HEK293T (cell line): ENCODE measurements at regions not wholly inside any gene's neighbourhood (a gene's known extent, or its start where the extent isn't known, plus 50 kb on each side); places are given as distances from the start of the nearest gene placed in this dataset.

Experiments used
- CTCF ChIA-PET: fragments of 350-600 bp; formaldehyde crosslinking; extraction: SDS; loops from one replicate; lab custom pipeline; 2021; ENCODE audit warnings: antibody characterized with exemption, inconsistent platforms; lab: Yijun Ruan, JAX
- POLR2A ChIA-PET: fragments of 350-600 bp; formaldehyde crosslinking; extraction: SDS; loops from one replicate; lab custom pipeline; 2020; ENCODE audit warnings: antibody characterized with exemption, inconsistent platforms; lab: Yijun Ruan, JAX
- DNase-seq: peaks from one replicate; pipeline ENCODE4 v3.0.0; 2012; ENCODE audit warnings: mixed read lengths; ENCODE audit errors: extremely low spot score
- ARNT ChIP-seq: fragments of 450-650 bp; IDR thresholded peaks from 2 replicates; pipeline ENCODE4 v1.6.1; 2017; ENCODE audit warnings: mild to moderate bottlenecking
- BHLHE40 ChIP-seq: fragments of 450-650 bp; IDR thresholded peaks from 2 replicates; pipeline ENCODE4 v1.6.1; 2016; ENCODE audit warnings: mild to moderate bottlenecking, moderate library complexity, borderline replicate concordance
- CTBP1 ChIP-seq: fragments of 450-650 bp; IDR thresholded peaks from 2 replicates; pipeline ENCODE4 v1.6.1; 2016; ENCODE audit warnings: borderline replicate concordance
- ELF4 ChIP-seq: fragments of 450-650 bp; IDR thresholded peaks from 2 replicates; pipeline ENCODE4 v1.6.1; 2017; ENCODE audit warnings: antibody characterized with exemption
- FOXA1 ChIP-seq: fragments of 450-650 bp; IDR thresholded peaks from 2 replicates; pipeline ENCODE4 v1.6.1; 2016; ENCODE audit warnings: mild to moderate bottlenecking
- FOXK2 ChIP-seq: fragments of 450-650 bp; IDR thresholded peaks from 2 replicates; pipeline ENCODE4 v1.6.1; 2016; ENCODE audit warnings: mild to moderate bottlenecking
- FOXM1 ChIP-seq: fragments of 450-650 bp; IDR thresholded peaks from 2 replicates; pipeline ENCODE4 v1.6.1; 2017; ENCODE audit warnings: mild to moderate bottlenecking, borderline replicate concordance
- HDGF ChIP-seq: fragments of 450-650 bp; IDR thresholded peaks from 2 replicates; pipeline ENCODE4 v1.6.1; 2017; ENCODE audit warnings: antibody characterized with exemption, borderline replicate concordance
- L3MBTL2 ChIP-seq: fragments of 450-650 bp; conservative IDR thresholded peaks from 2 replicates; pipeline ENCODE4 v1.6.1; 2016; ENCODE audit warnings: mild to moderate bottlenecking
- LEF1 ChIP-seq: fragments of 450-650 bp; IDR thresholded peaks from 2 replicates; pipeline ENCODE4 v1.6.1; 2017; ENCODE audit warnings: mild to moderate bottlenecking, borderline replicate concordance
- NFRKB ChIP-seq: fragments of 450-650 bp; IDR thresholded peaks from 2 replicates; pipeline ENCODE4 v1.6.1; 2016; ENCODE audit warnings: mild to moderate bottlenecking, moderate library complexity
- PKNOX1 ChIP-seq: fragments of 450-650 bp; IDR thresholded peaks from 2 replicates; pipeline ENCODE4 v1.6.1; 2016
- SP1 ChIP-seq: fragments of 450-650 bp; IDR thresholded peaks from 2 replicates; pipeline ENCODE4 v1.6.1; 2017
- SUZ12 ChIP-seq: fragments of 450-650 bp; IDR thresholded peaks from 2 replicates; pipeline ENCODE4 v1.6.1; 2016; ENCODE audit warnings: mild to moderate bottlenecking
- TARDBP ChIP-seq: fragments of 450-650 bp; IDR thresholded peaks from 2 replicates; pipeline ENCODE4 v1.6.1; 2016
- ZNF384 ChIP-seq: fragments of 450-650 bp; IDR thresholded peaks from 2 replicates; pipeline ENCODE4 v1.6.1; 2016

DNA sequence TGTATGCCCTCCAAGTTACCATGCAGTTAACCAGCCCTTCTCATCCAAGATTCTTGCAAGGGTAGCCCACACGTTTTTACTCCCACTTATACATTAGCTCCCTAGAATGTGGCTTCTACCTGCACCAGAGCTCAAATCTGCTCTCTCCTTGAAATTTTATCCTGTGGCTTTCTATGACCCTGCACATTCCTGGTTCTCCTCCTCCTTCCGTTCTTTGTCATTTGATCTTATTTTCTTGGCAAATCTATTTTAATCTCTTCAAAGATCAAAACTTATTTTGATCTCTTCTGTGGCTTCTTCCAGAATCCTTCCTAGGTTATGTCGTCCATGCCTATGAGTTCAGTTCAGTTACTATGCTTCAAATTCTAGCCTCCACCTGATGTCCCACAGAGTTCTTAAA is 115.6 kb upstream of the GUCA2B start:
- ChIA-PET CTCF (no interaction called here), POLR2A (no interaction called here)
- DNase-seq = no peak
- TF ChIP-seq SP1 (no peak), TARDBP (no peak), FOXM1 (no peak), ZNF384 (no peak), ELF4 (no peak), HDGF (no peak), LEF1 (no peak), PKNOX1 (no peak), FOXA1 (no peak), FOXK2 (no peak), ARNT (no peak), BHLHE40 (no peak)

- CTCF ChIA-PET = no interaction called here
- TF ChIP-seq L3MBTL2 = no peak
- POLR2A ChIA-PET = no interaction called here
- DNase-seq = no peak
Measured at GRCh38 chr1:42037161-42037560, 116.0 kb upstream of the GUCA2B start.

DNA sequence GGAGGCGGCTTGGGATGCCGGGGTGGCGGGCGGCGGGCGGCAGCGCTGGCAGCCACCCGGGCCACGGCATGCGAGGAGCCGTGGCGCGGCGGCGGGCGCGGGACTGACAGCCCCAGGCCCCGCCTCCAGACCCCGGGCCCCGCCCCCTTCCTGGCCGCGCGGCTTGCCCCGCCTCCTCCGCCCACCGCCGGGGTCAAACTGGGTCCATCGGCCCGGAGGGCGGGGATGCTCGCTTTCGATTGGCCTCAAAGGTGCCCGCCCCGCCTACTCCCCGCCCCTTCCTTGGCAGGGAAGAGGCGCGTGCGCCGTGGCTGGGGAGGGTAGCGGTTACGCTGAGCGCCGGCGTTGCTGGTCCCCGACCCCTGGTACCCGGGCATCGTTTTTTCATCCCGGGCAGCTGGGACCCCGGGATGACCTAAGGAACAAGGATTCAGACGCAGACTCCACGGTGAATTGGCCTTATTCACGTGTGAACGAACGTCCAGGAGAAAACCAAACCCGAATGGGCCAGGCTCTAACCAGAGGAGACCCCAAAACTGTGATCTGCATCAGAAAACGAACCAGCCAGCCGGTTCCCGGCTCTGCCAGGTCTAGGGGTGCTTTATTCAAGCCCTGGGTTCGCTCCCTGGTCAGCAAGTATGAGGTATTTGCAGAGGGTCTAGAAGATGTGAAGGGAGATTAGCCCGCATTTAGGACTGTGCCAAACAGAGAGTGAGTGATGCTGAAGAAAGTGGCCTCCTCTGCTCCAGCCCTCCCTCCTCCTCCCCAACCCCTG is 117.2 kb upstream of the GUCA2B start:
- peak; percentile 97 for DNase-seq
- CTCF ChIA-PET = interaction anchor here (1.1 kb wide), 1 partner anchor 144 kb away, joined by 5 read pairs; no protein-coding TSS in a partner anchor
- TF ChIP-seq ZNF384 (no peak), L3MBTL2 (peak; percentile 30; the same call in 1 of the 2 replicates)
- POLR2A ChIA-PET = interaction anchor here (1.3 kb wide), 1 partner anchor 224 kb away, joined by 3 read pairs; no protein-coding TSS in a partner anchor

- CTCF ChIA-PET = interaction anchor here (1.1 kb wide), 1 partner anchor 143 kb away, joined by 5 read pairs; no protein-coding TSS in a partner anchor
Measured at GRCh38 chr1:42035205-42035829, 116.6 kb upstream of the HIVEP3 start.

GRCh38 chr1:42034426-42034825 is 115.7 kb upstream of the HIVEP3 start:
- POLR2A ChIA-PET = interaction anchor here (1.0 to 1.3 kb wide), 3 partner anchors 114 to 222 kb away, joined by 3 read pairs; no protein-coding TSS in a partner anchor

More at GRCh38 chr1:42035205-42035829, 116.6 kb upstream of the HIVEP3 start:
- peak; percentile 78 for DNase-seq
- POLR2A ChIA-PET = interaction anchor here (1.0 to 1.3 kb wide), 3 partner anchors 115 to 223 kb away, joined by 3 read pairs; no protein-coding TSS in a partner anchor
- TF ChIP-seq BHLHE40 (no peak), HDGF (no peak), LEF1 (no peak), FOXA1 (no peak), SUZ12 (no peak), ARNT (no peak), L3MBTL2 (no peak), NFRKB (no peak), CTBP1 (no peak), SP1 (no peak), ELF4 (no peak), PKNOX1 (no peak)

DNA sequence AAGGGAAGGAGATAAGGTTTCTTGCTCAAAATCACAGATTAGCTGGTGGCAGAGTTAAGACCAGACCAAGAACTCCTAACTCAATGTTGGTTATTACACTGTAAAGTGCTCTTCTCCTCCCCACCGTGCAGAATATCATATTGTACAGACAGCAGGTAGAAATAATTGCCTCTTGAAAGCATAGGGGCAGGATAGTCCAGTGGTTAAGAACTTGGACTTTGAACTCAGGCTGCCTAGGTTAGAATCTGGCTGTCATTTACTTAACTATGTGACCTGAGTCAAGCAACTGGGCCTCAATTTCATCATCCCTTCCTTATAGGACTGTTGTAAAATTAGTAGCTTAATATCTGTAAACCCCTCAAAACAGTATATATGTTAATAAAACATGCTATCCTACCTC is 114.9 kb upstream of the HIVEP3 start:
- TF ChIP-seq ARNT = no peak
- DNase-seq = no peak
- POLR2A ChIA-PET = no interaction called here
- CTCF ChIA-PET = no interaction called here

More at GRCh38 chr1:42034426-42034825, 115.7 kb upstream of the HIVEP3 start:
- no peak for DNase-seq
- CTCF ChIA-PET = no interaction called here
- no peak for TF ChIP-seq BHLHE40
- TF ChIP-seq HDGF = no peak

- CTCF ChIA-PET = no interaction called here
Measured at GRCh38 chr1:42017730-42018129, 99.0 kb upstream of the HIVEP3 start.

GRCh38 chr1:42017259-42017658 is 98.5 kb upstream of the HIVEP3 start:
- ChIA-PET POLR2A (no interaction called here), CTCF (no interaction called here)
- TF ChIP-seq ZNF384 (no peak), BHLHE40 (no peak), NFRKB (no peak), TARDBP (no peak), FOXK2 (no peak)
- DNase-seq = no peak

More at GRCh38 chr1:42017730-42018129, 99.0 kb upstream of the HIVEP3 start:
- no peak for DNase-seq
- TF ChIP-seq HDGF = no peak
- POLR2A ChIA-PET = no interaction called here
